ENCODE measurements at regions not wholly inside any gene's neighbourhood (a gene's known extent, or its start where the extent isn't known, plus 50 kb on each side); places are given as distances from the start of the nearest gene placed in this dataset.

DNA sequence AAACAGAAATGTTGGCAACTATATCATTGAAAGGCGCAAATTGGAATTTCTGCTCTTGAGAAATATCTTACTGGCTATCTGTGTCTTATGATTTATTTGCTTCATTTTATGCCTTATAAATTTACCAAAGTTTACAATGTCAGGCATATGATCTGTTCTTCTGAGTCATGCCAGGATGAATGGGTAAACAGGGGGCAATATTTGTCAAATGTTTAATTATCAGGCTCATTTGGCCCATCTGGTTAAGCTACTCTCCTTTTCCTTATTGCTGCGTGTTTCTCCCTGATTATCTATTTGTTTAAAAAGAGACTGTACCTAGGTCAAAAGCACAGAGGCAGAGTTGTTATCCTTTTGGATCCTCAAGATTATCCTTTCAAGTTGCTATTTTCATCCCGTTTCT, 903.8 kb upstream of the PCDH10 start:
- no peak overlapping the region for H2BK20ac ChIP-seq (ENCODE audit: low read depth, low read length, poor library complexity, severe bottlenecking)
- TF ChIP-seq, protein P1, sequence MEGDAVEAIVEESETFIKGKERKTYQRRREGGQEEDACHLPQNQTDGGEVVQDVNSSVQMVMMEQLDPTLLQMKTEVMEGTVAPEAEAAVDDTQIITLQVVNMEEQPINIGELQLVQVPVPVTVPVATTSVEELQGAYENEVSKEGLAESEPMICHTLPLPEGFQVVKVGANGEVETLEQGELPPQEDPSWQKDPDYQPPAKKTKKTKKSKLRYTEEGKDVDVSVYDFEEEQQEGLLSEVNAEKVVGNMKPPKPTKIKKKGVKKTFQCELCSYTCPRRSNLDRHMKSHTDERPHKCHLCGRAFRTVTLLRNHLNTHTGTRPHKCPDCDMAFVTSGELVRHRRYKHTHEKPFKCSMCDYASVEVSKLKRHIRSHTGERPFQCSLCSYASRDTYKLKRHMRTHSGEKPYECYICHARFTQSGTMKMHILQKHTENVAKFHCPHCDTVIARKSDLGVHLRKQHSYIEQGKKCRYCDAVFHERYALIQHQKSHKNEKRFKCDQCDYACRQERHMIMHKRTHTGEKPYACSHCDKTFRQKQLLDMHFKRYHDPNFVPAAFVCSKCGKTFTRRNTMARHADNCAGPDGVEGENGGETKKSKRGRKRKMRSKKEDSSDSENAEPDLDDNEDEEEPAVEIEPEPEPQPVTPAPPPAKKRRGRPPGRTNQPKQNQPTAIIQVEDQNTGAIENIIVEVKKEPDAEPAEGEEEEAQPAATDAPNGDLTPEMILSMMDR (conservative IDR thresholded peaks at IDR 0.05) = no peak

More for the DNA sequence above, 903.8 kb upstream of the PCDH10 start:
- no peak overlapping the region for H3K9ac ChIP-seq (ENCODE audit: extremely low read depth, insufficient read length, low read length)
- H2AFZ ChIP-seq (ENCODE audit: low read length) = no peak overlapping the region
- H2BK12ac ChIP-seq (ENCODE audit: insufficient read length, low read depth, low read length) = no peak overlapping the region
- no CpG with 5 or more reads among the region's 3 CpGs for WGBS (ENCODE audit: extremely low coverage, insufficient read length, low lambda C conversion rate)
- H3K79me1 ChIP-seq (ENCODE audit: insufficient read depth, low read depth, low read length, poor library complexity, severe bottlenecking) = no peaks in the 10 kb centered on the region
- H4K8ac ChIP-seq (replicated peaks; ENCODE audit: insufficient read length, low read depth, low read length) = no peak overlapping the region
- Mint-ChIP-seq H3K27me3 (ENCODE audit: low read depth) (no peaks in the 10 kb centered on the region), H3K4me3 (no peak overlapping the region), H3K4me1 (no peaks in the 10 kb centered on the region), H3K9me3 (peaks cover 0 to 5% of the 10 kb centered on the region in 2 experiments; a peak in 4 of 5 replicates), H3K36me3 (ENCODE audit: insufficient read depth in 1 of 3, low read depth in 3 of 3) (peaks cover 0 to 11% (median 3%) of the 10 kb centered on the region in 3 experiments; a peak in 4 of 7 replicates), H3K27ac (no peak overlapping the region)
- H2BK5ac ChIP-seq (ENCODE audit: insufficient read length, low read length) = no peak overlapping the region
- H3K4ac ChIP-seq (ENCODE audit: low read depth, low read length) = no peak overlapping the region
- no peak overlapping the region for H3K56ac ChIP-seq (ENCODE audit: insufficient read length, low read depth, low read length)
- no peak for DNase-seq
- H2BK15ac ChIP-seq (ENCODE audit: low read depth, low read length) = no peak overlapping the region
- no peak overlapping the region for H2AK5ac ChIP-seq (ENCODE audit: insufficient read length, low read length)
- H3K27ac ChIP-seq (ENCODE audit: insufficient read length, low read depth, low read length) = no peak overlapping the region
- no peaks in the 10 kb centered on the region for H3K79me2 ChIP-seq (ENCODE audit: insufficient read depth, low read length)
- H3K14ac ChIP-seq (ENCODE audit: insufficient read depth, low read length) = no peak overlapping the region
- no peak overlapping the region for H2BK120ac ChIP-seq (ENCODE audit: low read depth, low read length, poor library complexity, severe bottlenecking)
- H3K4me2 ChIP-seq (ENCODE audit: insufficient read depth, insufficient read length, low read length) = no peak overlapping the region
- H3K23ac ChIP-seq (ENCODE audit: insufficient read length, low read depth, low read length) = no peak overlapping the region
- H4K91ac ChIP-seq (ENCODE audit: insufficient read length, low read depth, low read length) = no peak overlapping the region
- H3K18ac ChIP-seq (ENCODE audit: insufficient read length, low read depth, low read length) = no peak overlapping the region
- H3K27me3 ChIP-seq (ENCODE audit: insufficient read depth, low read length) = no peaks in the 10 kb centered on the region
- no peak overlapping the region for H4K5ac ChIP-seq (ENCODE audit: insufficient read length, low read depth, low read length)
- H4K20me1 ChIP-seq (ENCODE audit: control insufficient read depth, insufficient read depth, insufficient read length) = no peaks in the 10 kb centered on the region
- H3K4me1 ChIP-seq (ENCODE audit: insufficient read depth, low read length) = no peaks in the 10 kb centered on the region
- H3T11ph ChIP-seq (ENCODE audit: low read length) = no peak overlapping the region
- no peaks in the 10 kb centered on the region for H3K23me2 ChIP-seq (ENCODE audit: insufficient read length, low read depth, low read length, poor library complexity, severe bottlenecking)
- H3K9me3 ChIP-seq (ENCODE audit: control insufficient read depth, low read depth, low read length) = no peaks in the 10 kb centered on the region
